IPS DF 4.7 (cell line): ENCODE measurements at regions not wholly inside any gene's neighbourhood (a gene's known extent, or its start where the extent isn't known, plus 50 kb on each side); places are given as distances from the start of the nearest gene placed in this dataset.
"Not testable (repeated sequence)": the region's sequence is repeated elsewhere in the genome, so short reads cannot be mapped to it uniquely, and the experiment has no call there.

Experiments
- DNase-seq: peaks from one replicate; pipeline ENCODE4 v3.0.0-alpha.2; 2013; ENCODE audit warnings: low spot score; ENCODE audit errors: extremely low read depth

DNA sequence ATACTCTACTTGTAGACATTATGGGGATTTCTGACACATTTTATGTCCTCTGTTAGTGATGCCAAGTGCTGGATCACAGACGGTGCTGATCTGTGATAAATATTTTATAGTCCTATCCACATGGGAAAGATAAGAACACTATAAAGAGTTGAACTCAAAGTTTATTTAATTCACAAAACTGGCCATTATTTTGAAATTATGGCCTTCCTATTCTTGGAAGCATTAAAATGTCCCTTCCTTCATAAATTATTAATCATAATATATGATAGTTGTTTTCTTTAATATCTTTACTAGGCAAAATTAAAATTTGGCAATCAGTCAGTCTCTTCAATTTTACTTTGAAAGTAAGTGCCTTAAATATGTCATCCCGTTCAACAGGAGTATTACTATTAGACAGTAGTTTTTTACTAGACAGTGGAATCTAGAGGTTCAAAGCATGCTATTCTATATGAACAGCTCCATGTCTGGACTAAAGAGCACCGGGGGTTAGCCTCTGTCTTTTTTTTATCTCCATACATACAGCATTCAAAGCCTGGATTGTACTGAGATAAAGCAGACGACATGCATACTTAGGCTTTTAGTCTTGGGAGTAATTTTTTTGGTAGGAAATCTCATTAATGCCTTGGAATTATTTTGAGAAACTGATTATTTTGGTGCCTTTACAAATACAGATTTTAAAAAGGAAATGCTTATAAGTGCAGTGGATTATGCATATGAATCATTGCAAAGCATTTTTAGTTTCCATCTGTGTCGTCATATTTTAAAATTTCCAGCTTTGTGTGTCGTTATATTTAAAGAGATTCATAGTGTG is 306.1 kb upstream of the RGS6 start:
- DNase-seq: no peak

DNA sequence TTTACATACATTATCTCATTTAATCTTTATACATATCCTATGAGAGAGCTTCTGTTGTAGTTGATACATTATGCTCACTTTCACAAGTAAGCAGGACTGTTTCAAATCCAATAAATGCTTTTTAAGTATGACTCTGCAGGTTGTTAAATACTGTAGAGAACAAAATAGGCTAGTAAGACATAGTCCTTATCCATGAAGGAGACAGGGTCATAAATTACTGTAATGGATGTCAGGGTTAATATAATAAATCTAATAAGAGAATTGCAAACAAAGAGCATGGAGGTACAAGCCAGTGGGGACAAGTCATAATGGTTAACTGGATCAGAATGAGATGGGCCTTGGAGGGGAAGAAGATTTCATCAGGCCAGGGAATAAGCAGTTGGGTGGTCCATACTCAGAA is 303.8 kb upstream of the RGS6 start:
- DNase-seq: no peak

DNA sequence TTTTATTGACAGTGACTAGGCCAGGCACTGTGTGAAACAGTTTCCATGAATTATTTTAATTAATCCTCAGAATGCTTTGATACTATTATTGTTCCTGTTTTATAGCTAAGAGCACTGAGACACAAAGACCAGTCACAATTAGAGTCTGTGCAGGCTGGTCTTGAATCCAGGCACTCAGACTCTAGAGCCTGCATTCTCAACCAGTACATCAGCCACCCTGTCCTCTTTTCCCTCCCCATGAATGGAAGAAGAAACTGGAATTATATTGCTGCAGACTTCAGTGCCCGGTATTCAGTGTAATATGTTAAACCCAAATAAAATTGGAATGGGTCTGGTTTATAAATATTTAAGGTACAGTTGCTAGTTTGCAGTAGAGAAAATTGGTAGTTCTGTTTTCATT is 303.0 kb upstream of the RGS6 start:
- DNase-seq: no peak

DNA sequence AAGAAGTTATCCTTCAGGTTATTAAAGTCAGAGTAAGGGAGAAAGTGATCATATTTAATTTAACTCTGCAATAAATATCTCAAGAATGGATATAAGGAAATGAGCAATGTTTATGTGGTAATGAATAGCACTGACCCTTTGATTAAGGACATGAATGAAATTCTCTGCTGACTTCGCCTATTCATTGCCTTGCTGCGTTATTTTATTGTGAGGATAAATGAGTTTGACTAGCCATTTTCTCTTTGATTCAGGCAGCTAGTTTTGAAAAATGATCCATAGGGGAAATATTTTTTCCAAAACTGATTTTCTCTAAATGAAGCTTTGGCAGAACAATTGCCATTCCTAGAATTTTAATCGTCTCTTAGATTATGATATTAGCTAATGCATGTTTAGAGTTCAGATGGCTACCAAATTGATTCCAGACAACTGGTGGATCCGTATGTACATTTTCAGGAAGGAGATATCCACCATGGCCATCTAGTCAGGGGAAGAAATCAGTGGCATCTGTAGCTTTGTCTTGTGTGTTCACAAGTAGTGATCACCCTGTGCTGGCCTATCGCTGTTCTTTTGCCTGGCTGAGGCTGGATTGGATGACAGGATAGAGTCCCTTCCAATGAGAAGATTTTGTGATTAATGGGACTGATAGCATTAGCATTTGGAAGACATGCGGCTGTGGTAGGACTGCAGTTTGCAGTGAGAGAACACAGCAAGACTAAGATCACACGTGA is 302.3 kb upstream of the RGS6 start:
- no peak for DNase-seq

DNA sequence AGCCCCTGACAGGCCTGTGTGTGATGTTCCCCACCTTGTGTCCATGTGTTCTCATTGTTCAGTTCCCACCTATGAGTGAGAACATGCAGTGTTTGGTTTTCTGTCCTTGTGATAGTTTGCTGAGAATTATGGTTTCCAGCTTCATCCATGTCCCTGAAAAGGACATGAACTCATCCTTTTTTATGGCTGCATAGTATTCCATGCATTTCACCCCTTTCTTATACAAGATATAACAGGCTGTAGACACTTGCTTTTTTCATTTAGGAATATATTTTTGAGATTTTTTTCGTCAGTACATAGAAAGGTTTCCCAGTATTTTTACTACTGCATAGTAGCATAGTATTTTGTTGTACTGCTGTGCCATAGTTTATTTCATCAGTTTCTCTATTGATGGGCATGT is 301.2 kb upstream of the RGS6 start:
- not testable (repeated sequence) for DNase-seq

DNA sequence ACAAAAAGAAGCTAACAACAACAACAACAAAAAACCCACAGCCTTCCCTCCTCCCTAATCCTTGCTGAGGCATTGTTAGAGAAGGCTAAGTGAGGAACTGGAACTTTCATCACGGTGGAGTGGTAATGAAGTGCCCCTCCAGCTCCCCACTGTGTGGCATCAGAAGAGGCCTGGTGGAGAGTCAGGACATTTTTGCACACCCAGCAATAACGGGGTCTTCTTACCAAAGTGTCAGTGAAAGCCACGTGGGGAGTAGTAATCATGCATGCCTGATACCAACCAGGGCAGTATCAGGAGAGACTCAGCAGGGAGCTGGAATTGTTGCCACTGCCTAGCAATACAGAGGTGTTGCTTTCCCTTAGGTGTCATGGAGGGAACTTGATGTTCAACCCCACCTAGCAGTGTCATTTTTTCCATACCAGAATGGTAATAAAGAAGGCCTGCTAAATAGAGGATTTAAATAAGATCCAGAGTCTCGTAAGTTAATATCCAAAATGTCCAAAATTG is 299.7 kb upstream of the RGS6 start:
- DNase-seq: no peak

DNA sequence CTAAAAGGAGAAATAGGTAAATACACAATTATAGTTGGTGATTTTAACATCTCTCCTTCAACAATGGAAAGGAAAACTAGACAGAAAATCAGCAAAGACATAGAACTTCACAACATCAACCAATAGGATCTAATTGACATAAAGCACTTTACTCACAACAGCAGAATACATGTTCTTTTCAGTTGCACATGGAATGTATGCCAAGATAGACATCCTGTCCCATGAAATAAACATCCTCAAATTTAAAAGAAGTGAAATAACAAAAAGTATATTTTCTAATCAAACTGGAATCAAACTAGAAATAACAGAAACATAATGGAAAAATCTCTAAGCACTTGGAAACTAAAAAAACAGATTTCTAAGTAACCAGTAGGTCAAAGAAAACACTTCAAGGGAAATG is 296.2 kb upstream of the RGS6 start:
- no peak for DNase-seq

DNA sequence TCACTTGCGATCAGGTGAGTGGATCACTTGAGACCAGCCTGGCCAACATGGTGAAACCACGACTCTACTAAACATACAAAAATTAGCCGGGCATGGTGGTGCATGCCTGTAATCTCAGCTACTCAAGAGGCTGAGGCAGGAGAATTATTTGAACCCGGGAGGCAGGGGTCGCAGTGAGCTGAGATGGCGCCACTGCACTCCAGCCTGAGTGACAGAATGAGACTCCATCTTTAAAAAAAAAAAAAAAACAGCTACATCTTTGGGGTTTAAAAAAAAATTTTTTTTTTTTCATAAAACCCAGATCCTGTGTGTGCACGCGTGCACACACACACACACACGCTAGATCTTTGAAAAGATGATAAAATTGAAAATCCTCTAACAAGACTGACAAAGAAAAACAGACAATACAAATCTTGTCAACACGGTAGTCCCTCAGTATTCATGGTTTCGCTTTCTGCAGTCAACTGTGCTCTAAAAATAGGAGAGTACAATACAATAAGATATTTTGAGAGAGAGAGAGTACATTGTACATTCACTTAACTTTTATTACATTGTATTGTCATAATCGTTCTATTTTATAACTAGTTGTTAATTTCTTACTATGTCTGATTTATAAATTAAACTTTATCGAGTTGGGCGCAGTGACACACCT is 295.3 kb upstream of the RGS6 start:
- no peak for DNase-seq

DNA sequence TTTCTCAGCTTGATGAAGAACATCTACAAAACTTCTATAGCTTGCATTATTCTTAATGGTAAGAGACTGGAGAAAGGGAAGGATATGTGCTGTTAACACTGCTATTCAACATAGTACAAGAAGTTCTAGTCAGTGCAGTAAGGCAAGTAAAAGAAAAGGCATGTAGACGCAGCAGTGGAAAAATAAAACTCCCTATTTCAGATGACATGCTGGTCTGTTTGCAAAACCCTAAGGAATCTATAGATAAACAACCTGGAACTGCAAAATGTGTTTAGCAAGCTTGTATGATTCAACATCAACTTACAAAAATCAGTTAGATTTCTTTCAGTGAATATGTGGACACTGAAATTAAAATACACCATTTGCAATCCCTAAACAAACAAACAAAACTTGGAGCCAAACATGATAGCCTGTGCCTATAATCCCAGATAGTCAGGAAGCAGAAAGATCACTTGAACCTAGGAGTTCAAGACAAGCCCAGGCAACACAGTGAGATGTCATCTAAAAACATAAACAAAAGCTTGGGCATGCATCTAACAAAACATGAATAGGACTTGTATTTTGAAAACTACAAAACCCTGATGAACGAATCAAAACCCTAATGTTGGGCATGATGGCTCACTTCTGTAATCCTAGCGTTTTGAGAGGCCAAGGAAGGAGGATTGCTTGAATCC is 293.6 kb upstream of the RGS6 start:
- no peak for DNase-seq

DNA sequence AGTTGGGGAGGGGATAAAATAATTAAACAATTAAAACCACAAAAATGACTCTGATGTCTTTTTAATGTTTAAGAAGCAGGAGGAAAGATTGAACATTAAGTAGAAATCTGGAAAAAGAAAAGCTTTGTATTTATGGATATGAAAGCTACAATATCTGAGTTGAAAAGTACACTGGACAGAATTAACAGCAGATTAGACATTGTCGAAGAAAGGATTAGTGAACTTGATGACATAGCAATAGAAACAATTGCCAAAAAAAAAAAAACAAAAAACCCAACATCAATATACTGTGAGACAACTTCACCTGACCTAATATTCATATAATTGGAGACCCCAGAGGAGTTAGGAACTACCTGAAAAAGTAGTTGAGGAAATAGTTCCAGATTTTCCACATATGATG is 289.5 kb upstream of the RGS6 start:
- DNase-seq: no peak

DNA sequence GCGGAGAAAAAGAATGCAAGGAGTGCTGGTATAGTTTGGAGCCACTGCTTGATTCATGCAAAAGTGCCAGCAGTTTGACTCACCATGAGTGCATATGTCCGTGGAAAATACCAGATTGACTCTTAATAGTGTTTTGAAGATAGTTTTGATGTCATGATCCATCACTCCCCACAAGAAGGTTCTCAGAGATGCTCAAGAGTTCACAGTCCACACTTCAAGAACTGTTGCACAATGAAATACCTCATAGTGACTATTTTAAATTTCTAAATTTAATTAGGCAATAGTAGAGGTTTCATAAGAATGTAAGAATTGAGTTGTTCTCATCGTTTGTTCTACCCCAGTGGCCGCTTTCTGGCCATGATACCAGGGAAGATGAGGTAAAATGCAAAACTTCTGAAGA is 286.6 kb upstream of the RGS6 start:
- DNase-seq: no peak

DNA sequence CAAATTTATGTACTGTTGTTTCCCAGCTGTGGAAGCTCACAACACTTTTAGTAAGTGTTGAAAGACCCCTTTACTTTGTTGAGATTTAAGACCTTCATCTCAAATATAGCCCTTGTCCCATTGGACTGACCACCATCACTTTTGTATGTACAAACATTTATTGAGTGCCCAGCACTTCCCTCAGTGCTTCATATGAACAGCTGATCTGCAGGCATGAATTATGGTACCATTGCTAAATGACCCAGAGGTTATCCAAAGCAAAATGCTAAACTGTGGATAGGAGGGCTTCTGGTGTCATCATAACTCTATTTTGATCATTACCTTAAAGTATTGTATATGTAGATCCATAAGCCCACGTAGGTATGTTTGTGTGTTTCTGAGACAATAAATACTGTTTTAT is 285.7 kb upstream of the RGS6 start:
- DNase-seq: no peak

DNA sequence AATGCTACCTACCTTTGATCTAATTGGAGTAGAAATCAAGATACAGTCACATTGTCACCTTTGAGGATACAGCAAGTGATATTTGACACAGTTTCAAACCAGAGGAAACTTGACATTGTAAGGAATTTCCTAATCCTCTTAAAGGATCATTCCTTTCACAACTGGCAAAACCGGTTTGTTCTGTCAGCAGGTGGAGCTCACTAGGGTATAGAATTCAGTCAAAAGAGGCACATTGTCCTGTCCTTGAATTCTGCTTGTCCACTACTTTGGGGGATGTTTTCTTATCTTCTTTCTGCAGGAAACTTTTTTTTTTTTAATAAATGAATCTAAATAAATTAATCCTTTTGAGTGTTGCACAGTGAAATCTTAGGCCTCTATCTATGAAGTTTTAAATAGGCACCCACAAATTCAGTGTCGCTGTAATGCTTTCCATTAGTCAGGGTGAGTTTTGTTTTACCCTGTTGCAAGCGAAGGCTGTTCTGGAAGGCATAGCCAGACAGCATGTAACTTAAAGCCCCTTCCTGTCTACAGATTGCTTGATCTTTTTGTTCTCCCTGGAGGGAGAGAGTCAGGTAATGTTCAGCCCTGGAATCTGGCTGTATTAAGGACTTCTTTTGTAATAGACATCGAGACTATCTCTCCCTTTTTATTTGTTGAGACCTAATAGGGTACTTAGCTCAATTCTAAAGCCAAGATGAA is 285.0 kb upstream of the RGS6 start:
- DNase-seq: peak; percentile 78

DNA sequence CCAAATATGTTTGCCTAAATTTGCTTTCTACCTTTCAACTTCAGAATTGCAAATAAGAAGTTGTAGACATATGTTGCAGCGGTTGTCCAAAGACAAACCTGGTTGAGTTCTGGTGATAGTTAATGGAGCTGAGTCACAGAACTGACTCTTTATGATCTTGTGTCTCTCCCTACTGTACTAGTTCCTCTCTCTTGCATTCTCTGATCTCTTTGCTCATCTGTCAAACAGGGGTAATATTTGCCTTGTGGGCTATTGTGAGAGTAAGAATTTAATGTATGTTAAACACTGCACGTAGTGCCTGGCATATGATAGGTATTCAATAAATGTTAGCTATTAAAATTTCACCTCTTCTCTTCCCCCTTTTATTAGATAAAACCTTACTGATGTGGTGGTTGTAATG is 283.5 kb upstream of the RGS6 start:
- no peak for DNase-seq

DNA sequence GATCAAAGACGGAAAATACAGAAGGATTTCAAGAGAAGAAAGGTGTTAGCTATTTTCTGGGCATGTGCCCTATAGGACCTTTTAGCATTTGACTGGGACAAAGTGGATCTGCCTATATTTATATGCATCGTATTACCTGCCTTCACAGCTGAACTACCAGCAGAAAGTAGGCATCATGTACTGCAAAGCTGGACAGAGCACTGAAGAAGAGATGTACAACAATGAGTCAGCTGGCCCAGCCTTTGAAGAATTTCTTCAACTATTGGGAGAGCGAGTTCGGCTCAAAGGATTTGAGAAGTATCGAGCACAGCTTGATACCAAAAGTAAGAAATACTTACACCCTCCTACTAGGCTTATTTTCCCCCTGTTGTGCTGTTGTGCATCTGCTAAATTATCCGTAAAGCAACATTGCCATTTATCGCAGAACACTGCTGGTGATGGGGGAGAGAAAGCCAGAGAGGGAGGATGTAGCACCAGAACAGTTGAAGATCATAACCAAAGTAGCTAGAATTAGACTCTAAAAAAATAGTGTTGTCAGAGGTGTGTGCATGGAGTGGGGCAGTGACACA is 282.0 kb upstream of the RGS6 start:
- DNase-seq: no peak

DNA sequence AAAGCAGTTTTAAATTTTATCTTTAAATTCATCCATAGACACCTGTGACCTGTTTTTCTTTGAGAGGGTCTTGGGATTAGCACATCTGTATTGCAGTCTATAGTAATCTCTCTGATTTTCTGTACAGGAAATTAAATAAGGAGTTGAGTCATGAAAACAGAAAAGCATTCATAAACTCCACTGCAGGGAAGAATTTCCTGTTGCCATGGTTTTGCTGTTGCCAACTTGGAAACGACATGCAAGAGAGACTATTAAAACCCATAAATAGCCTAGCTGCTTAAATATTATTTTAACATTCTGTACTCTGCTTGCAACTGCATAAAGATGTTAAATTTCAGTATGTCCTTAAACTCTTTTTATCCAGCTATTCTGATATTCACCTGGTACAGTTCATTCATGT is 281.0 kb upstream of the RGS6 start:
- no peak for DNase-seq

DNA sequence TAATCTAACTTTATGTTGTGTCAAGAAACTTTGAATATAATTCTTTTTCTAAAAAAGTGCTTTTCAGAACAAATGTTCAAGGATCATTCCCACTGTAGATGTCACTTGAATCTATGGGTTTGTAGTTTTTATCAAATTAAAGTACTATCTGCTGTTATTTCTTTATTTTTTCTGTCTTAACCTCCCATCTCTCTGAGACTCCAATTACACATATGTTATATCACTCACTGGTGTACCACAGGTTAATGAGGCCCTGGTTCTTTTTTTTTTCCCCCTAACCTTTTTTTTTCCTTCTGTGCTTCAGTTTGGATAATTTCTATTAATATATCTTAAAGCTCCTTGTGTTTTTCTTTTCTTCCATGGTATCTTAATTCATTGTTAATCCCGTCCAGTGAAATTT is 279.9 kb upstream of the RGS6 start:
- DNase-seq: no peak

DNA sequence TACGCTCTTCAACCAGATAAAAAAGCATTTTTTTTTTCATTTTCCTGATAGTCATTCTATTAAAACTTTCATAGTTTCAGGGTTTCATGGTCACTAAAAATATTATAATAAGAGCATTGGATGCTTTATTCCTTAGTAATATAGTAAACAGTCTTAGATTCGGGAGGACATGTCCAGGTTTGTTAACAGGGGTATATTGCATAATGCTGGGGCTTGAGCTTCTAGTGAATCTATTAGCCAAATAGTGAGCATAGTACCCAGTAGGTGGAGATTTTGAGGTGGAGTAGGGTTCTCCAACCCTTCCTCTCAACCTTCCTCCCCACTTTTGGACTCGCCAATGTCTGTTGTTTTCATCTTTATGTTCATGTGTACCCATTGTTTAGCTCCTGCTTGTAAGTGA is 277.4 kb upstream of the RGS6 start:
- DNase-seq: no peak

DNA sequence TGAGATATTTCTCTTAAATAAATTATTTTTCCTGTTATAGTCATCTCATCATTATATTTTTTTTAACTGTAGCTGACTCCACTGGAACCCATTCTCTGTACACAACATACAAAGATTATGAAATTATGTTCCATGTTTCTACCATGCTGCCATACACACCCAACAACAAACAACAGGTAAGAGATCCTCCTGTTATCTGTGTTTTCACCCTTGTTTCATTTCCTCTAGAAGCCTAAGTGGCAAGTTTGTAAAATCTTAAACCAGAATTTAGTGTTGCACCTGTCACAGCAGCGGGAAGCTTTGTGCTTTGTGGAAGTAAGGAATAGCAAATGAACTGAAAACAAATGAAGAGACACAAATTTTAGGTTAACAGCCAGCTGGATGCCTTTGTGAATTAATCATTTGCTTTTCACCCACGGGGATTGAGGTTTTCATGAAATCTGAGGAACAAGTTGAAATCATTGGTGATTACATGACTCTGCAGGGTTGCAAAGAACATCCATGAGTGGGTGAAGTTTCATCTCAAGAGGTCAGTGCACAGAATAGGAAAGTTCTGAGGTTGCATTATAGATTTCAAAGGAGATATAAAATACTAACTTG is 273.9 kb upstream of the RGS6 start:
- no peak for DNase-seq

DNA sequence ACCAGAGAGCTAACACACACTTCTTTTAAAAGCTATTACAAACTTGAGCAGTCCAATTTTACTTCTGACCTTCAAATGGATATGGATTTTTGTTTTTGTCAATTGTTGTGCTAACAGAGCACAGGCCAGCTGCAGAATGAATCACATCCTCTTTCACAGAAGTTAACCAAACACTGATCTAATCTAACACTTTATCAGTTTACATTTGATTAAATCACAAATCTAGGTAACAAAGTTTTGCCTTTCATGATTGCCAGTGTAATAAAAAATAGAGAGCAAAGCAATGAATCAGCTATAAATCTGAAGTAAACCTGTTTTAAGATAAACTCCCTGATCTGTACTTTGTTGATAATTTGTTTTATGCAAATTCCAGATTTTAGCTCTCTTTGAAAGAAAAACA is 273.1 kb upstream of the RGS6 start:
- no peak for DNase-seq
